A549 (cell line): ENCODE measurements at regions not wholly inside any gene's neighbourhood (a gene's known extent, or its start where the extent isn't known, plus 50 kb on each side); places are given as distances from the start of the nearest gene placed in this dataset.

Experiments used
- CHD2 ChIP-seq: fragments of 150-350 bp; IDR thresholded peaks from 2 replicates; pipeline ENCODE4 v1.6.1; 2014; ENCODE audit warnings: low read length; ENCODE audit not compliant: partially characterized antibody
- MAFK ChIP-seq: fragments of 450-650 bp; IDR thresholded peaks from 2 replicates; pipeline ENCODE4 v1.6.1; 2014; ENCODE audit not compliant: partially characterized antibody
- PHF8 ChIP-seq: fragments of 200-600 bp; sonication (generic); IDR thresholded peaks from 2 replicates; pipeline ENCODE4 v1.6.1; 2016; ENCODE audit warnings: low read depth, mild to moderate bottlenecking, antibody characterized with exemption, moderate library complexity, borderline replicate concordance
- TF ChIP-seq, protein P1 (sequence below): fragments of >200 bp; sonication (Bioruptor Twin); formaldehyde crosslinking; IDR thresholded peaks from 3 replicates; pipeline ENCODE4 v1.5.1; 2016

DNA sequence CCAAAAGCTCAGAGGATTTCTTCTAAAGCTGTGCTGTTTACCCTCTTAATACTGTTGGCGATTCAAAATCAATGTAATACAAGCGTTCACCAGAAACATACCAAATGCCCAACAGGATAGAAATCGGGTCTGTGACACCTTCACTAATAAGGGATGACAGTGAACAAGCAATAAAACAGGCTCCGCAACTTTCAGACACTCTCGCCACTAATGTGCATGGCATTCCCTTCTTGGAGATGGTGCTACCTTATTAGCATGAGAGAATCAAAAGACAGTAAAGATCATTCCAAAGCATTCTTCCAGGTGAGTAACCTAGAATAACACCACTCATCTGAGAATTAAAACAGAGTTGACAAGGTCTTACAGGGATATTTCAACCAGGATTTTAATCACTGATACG, 367.1 kb downstream of the TTLL7 start:
- TF ChIP-seq MAFK: no peak
- TF ChIP-seq CHD2: no peak
- TF ChIP-seq, protein P1, sequence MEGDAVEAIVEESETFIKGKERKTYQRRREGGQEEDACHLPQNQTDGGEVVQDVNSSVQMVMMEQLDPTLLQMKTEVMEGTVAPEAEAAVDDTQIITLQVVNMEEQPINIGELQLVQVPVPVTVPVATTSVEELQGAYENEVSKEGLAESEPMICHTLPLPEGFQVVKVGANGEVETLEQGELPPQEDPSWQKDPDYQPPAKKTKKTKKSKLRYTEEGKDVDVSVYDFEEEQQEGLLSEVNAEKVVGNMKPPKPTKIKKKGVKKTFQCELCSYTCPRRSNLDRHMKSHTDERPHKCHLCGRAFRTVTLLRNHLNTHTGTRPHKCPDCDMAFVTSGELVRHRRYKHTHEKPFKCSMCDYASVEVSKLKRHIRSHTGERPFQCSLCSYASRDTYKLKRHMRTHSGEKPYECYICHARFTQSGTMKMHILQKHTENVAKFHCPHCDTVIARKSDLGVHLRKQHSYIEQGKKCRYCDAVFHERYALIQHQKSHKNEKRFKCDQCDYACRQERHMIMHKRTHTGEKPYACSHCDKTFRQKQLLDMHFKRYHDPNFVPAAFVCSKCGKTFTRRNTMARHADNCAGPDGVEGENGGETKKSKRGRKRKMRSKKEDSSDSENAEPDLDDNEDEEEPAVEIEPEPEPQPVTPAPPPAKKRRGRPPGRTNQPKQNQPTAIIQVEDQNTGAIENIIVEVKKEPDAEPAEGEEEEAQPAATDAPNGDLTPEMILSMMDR: no peak
- no peak for TF ChIP-seq PHF8
